ENCODE measurements at regions not wholly inside any gene's neighbourhood (a gene's known extent, or its start where the extent isn't known, plus 50 kb on each side); places are given as distances from the start of the nearest gene placed in this dataset.

GRCh38 chr10:31702954-31703353 lies 225.7 kb downstream of the ARHGAP12 start:
- TF ChIP-seq, protein P1, sequence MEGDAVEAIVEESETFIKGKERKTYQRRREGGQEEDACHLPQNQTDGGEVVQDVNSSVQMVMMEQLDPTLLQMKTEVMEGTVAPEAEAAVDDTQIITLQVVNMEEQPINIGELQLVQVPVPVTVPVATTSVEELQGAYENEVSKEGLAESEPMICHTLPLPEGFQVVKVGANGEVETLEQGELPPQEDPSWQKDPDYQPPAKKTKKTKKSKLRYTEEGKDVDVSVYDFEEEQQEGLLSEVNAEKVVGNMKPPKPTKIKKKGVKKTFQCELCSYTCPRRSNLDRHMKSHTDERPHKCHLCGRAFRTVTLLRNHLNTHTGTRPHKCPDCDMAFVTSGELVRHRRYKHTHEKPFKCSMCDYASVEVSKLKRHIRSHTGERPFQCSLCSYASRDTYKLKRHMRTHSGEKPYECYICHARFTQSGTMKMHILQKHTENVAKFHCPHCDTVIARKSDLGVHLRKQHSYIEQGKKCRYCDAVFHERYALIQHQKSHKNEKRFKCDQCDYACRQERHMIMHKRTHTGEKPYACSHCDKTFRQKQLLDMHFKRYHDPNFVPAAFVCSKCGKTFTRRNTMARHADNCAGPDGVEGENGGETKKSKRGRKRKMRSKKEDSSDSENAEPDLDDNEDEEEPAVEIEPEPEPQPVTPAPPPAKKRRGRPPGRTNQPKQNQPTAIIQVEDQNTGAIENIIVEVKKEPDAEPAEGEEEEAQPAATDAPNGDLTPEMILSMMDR (IDR thresholded peaks at IDR 0.05; ENCODE audit: low read depth, low read length, missing input control), result no peak
- TF ChIP-seq, protein P2, sequence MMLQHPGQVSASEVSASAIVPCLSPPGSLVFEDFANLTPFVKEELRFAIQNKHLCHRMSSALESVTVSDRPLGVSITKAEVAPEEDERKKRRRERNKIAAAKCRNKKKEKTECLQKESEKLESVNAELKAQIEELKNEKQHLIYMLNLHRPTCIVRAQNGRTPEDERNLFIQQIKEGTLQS (IDR thresholded peaks at IDR 0.05), result no peak
- TF ChIP-seq YY1 (IDR thresholded peaks at IDR 0.05), result no peak
- TF ChIP-seq ZBTB33 (IDR thresholded peaks at IDR 0.05), result no peak
- TF ChIP-seq MAX (IDR thresholded peaks at IDR 0.05), result no peak
- TF ChIP-seq, protein P3, sequence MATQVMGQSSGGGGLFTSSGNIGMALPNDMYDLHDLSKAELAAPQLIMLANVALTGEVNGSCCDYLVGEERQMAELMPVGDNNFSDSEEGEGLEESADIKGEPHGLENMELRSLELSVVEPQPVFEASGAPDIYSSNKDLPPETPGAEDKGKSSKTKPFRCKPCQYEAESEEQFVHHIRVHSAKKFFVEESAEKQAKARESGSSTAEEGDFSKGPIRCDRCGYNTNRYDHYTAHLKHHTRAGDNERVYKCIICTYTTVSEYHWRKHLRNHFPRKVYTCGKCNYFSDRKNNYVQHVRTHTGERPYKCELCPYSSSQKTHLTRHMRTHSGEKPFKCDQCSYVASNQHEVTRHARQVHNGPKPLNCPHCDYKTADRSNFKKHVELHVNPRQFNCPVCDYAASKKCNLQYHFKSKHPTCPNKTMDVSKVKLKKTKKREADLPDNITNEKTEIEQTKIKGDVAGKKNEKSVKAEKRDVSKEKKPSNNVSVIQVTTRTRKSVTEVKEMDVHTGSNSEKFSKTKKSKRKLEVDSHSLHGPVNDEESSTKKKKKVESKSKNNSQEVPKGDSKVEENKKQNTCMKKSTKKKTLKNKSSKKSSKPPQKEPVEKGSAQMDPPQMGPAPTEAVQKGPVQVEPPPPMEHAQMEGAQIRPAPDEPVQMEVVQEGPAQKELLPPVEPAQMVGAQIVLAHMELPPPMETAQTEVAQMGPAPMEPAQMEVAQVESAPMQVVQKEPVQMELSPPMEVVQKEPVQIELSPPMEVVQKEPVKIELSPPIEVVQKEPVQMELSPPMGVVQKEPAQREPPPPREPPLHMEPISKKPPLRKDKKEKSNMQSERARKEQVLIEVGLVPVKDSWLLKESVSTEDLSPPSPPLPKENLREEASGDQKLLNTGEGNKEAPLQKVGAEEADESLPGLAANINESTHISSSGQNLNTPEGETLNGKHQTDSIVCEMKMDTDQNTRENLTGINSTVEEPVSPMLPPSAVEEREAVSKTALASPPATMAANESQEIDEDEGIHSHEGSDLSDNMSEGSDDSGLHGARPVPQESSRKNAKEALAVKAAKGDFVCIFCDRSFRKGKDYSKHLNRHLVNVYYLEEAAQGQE (IDR thresholded peaks at IDR 0.05), result no peak
- TF ChIP-seq SP1 (IDR thresholded peaks at IDR 0.05), result no peak
- no peak for TF ChIP-seq NR2F2 (IDR thresholded peaks at IDR 0.05)
- TF ChIP-seq JUND (IDR thresholded peaks at IDR 0.05), result no peak
- no peak for TF ChIP-seq RAD21 (IDR thresholded peaks at IDR 0.05)
- TF ChIP-seq TAF1 (conservative IDR thresholded peaks at IDR 0.05), result no peak
